ENCODE measurements at regions not wholly inside any gene's neighbourhood (a gene's known extent, or its start where the extent isn't known, plus 50 kb on each side); places are given as distances from the start of the nearest gene placed in this dataset.
"Not testable (repeated sequence)": the region's sequence is repeated elsewhere in the genome, so short reads cannot be mapped to it uniquely, and the experiment has no call there.

DNA sequence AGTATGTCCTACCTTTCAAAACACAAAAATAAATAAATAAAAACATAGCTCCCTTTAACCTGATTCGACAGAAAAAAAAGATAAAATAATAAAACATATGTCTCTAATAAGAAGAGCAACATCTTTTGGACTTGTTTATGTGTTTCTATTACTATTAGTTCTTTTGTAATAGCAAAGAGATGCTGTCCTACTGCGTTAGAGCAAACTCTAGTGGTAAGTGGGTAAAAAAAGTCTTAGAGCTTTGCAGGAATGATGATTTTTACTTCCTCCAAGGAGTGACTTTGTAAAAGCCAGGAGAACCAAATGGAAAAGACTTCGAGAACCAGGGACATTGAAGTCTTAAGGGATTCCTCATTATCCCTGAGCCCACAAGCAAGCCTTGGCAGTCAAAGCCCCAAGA lies 450.1 kb downstream of the METTL4 start:
- DNase-seq (ENCODE audit: low read depth): no peak

DNA sequence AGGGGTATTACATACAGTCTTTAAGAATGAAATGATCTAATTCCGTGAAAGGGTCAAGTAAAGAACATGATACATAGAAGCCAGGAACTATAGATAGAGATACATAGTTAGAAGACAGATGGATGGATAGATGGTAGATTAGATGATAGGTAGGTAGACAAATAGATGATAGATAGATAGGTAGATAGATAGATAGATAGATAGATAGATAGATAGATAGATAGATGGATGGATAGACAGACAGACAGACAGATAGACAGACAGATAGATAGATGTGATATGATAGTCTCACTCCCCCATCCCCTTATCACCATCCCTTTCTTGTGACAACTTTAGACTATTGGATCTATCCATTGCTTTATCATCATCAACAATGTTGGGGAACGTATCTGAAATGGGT lies 448.2 kb downstream of the METTL4 start:
- DNase-seq (ENCODE audit: low read depth): no peak

- no peak for DNase-seq (ENCODE audit: low read depth)
Observed at GRCh38 chr18:2134364-2134763, 436.9 kb downstream of the METTL4 start.

DNA sequence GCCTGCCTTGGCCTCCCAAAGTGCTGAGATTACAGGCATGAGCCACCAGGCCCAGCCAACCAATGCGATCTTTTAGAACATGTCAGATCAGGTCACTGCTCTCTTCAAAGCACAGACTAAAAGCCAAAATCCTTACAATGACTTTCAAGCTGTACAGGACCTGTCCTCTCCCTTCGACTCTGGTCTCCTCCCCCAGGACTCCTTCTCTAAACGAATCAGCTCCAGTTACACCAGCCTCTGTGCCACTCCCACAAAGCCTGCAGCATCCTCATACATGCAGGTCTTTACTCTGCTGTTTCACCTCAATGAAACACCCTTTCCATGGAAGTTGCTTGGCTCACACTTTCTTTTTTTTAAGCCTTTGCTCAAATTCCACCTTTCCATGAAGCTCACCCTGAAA lies 436.0 kb downstream of the METTL4 start:
- DNase-seq (ENCODE audit: low read depth): no peak

- no peak for DNase-seq (ENCODE audit: low read depth)
Observed at GRCh38 chr18:2138552-2138951, 432.8 kb downstream of the METTL4 start.

GRCh38 chr18:2139691-2140090 lies 431.6 kb downstream of the METTL4 start:
- no peak for DNase-seq (ENCODE audit: low read depth)

DNA sequence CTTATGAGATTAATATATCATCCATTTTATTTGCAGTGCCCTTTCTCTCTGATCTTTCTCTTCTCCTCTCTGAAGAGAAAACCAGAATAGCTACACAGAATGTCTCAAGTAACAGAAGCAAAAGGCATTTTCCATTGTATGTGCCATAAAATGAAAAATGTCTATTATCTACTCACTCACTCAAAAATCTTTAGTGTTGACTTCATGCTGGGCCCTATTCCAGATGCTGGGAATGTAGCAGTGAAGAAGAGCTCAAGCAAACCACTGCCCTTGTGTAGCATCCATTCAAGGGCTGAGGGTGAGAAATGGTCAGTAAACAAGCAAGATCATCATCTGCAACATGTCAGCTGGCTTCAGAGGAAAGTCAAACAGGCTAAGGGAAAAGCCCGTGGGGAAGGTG lies 427.7 kb downstream of the METTL4 start:
- no peak for DNase-seq (ENCODE audit: low read depth)

DNA sequence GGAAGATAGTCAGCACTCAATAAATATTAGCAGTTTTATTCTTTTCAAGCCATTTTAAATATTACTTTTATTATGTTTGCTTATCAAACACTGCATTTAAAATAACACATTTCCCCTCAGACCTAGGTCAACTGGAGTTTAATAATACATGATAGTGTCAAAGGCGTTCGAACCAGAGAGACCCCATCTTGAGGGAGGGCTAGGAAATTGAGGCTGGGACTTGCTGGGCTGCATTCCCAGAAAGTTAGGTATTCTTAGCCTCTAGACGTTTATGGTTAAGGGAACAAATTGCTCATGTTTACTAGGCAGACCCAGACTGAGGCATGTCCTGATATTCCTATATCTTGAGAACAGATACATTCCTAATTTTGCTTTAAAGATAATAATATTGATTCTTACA lies 426.5 kb downstream of the METTL4 start:
- no peak for DNase-seq (ENCODE audit: low read depth)

DNA sequence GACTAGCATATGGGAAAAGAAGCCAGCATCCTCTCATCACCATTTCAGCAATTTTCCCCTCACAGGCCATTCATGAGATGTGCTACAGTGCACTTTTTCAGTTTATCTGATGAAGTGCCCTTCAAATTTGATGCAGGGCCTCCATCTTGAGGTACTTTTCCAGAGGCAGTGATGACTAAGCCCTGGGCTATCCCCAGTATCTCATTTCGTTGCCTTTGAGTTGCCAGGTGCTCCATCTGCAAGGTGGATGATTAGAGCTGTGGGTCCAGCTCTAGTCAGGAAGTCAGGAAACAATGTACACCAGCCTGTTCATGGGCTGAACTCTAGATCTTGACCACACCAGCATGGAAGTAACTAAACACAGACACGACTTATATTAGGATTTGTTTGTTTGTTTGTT lies 425.2 kb downstream of the METTL4 start:
- DNase-seq (ENCODE audit: low read depth): no peak

DNA sequence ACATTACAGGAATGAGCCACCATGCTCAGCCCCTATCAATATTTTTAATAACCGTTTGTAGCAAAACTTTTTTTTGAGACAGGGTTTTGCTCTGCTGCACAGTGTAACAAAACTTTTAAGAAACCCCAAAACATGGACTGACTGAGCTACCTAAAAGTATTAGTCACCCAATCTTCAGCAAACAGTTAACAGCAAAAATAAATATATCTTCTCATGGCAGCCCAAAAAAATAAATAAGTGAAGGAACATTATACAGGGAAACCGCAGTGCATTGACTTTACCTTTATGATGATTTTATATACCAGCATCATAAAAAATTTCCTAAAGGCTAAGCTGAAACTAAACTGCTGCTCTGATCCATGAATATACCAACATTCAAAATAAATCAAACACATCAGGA lies 424.6 kb downstream of the METTL4 start:
- no peak for DNase-seq (ENCODE audit: low read depth)

DNA sequence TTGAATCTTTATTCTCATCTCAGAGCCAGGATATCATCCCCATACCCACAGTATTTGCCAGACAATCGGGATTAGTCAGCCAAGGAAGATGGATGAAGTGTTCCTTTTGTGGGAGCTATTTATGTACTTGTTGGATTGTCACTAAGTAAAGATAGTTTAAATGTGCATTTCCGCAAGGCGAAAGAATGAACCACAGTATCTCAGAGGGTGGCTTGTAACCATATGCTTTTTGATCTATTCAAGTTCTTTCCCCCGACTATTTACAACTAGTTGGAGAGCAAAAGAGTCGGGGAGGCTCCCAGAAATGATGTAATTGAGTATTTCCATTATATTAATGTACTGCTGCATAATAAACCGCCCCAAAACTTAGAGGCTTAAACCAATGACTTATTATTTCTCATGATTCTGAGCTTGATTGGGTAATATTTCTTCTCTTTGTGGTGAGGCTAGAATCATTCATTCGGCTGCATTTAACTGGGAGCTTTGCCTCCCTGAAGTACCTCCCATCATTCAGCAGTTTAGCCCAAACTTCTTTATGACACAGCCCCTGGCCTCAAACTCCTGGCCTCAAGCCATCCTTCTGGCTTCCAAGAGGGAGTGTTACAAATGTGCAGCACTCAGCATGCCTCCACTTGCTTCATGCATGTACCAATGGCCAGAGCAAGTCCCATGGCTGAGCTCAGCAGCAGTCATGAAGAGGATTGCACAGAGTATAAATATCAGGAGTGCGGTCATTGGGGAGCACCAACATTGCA lies 423.7 kb downstream of the METTL4 start:
- no peak for DNase-seq (ENCODE audit: low read depth)

GRCh38 chr18:2148823-2149222 lies 422.5 kb downstream of the METTL4 start:
- no peak for DNase-seq (ENCODE audit: low read depth)

DNA sequence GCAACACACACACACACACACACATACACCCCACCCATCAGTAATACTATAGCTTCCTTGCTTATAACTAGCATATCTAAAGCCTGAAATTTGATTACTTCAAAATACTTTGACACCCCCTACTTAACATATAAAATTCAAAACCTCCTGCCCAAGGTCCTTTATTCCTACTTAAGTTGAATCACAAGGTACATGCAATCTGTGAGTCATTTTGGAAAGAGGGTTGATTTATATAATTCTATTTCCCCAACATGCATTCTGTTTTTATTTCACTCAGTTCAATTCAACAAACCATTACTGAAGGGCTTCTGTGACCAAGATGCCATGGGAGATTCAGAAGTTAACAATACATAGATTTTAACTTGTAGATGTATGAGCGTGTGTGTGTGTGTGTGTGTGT lies 420.7 kb downstream of the METTL4 start:
- DNase-seq (ENCODE audit: low read depth): no peak

DNA sequence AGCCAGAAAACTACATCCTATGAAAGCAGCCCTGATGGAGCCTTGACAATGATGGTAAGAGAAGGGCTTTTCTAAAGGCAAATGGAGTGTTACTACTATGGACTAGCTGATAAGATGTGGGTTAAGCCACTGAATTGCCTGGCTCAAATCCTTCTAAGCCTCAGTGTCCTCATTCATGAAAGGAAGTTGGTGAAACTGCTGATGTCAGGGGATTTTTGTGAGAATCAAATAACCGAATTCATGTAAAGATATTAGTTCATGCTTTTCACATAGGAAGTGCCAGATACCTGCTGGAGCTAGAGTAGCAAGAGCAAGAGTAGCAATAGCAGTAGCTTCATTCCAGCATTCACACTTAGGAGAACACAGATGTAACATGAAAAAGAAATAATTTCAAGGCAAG lies 417.0 kb downstream of the METTL4 start:
- no peak for DNase-seq (ENCODE audit: low read depth)

GRCh38 chr18:2164644-2165550 lies 406.4 kb downstream of the METTL4 start:
- no peak for DNase-seq (ENCODE audit: low read depth)

GRCh38 chr18:2166876-2167275 lies 404.4 kb downstream of the METTL4 start:
- DNase-seq (ENCODE audit: low read depth): not testable (repeated sequence)

GRCh38 chr18:2168022-2168421 lies 403.3 kb downstream of the METTL4 start:
- no peak for DNase-seq (ENCODE audit: low read depth)

DNA sequence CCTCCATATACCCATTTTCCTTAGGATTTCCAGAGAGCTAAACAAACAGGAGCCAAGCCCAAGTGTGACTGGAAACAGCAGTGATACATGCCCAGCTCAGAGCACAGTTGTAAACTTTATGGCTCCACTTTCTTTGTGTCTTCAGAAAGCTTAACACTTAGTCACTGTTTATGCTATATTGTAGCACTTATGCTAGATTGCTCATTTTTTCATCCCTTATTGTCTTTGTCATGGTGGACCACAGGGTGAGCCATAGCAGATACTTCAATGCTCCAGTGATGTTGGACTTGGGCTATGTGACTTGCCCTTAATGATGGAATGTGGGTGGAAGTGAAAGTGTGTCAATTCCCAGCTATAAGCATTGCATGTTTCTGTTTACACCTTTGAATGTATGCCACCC lies 401.6 kb downstream of the METTL4 start:
- no peak for DNase-seq (ENCODE audit: low read depth)

GRCh38 chr18:2171840-2172625 lies 399.3 kb downstream of the METTL4 start:
- DNase-seq (ENCODE audit: low read depth): no peak

DNA sequence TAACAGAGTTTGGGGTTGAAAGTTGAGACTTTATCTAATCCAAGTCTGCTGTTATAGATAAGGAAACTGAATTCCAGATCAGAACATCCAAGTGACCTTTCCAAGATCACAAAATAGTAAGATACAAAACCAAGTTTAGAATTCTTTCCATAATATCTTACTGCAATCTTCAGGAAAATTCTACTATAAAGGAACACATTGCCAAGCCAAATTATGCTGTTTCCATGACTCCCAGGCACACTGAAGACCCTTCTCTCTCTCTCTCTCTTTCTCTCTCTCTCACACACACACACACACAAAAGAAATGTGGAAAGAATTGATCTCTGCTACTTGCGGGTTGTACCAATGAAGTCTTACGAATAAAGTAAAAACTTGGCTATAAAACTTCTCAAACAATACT lies 398.4 kb downstream of the METTL4 start:
- DNase-seq (ENCODE audit: low read depth): no peak

DNA sequence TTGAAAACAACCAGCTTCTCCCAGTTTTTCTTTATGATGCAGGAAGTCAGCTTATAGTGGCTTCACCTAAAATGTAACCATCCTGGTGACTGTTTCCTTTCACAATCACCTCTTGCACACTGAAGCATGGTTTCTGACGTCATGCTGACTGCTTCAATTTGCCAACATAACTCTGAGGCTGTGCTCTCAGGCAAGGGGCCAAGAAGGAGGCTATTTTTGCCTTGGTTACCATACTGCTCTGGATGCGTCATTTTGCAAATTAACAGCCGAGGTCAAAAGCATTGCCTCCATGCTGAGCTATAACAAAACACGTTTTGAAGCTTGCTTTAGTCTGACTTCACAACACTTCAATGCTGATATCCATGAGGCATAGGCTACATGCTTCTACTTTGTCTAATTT lies 397.8 kb downstream of the METTL4 start:
- DNase-seq (ENCODE audit: low read depth): no peak

DNA sequence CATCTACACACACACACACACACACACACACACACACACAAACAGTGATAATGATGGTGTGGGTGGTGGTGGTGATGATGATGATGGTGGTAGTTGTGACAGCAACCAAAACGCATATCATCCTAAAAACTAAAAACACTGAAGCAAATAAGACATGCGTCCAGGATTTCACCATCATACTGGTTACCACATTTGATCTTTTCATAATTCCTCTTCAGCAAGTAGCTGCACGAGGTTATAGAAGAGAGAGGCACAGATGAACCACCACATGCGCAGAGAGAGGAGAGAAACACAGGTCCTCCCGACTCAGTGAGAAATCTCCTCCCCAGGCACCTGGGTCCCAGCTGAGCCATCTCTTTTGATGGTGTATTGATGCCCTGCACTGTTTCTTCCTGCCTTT lies 393.3 kb downstream of the METTL4 start:
- no peak for DNase-seq (ENCODE audit: low read depth)

Data from CMK (cell line).